ENCODE measurements at regions not wholly inside any gene's neighbourhood (a gene's known extent, or its start where the extent isn't known, plus 50 kb on each side); places are given as distances from the start of the nearest gene placed in this dataset.
"Not testable (repeated sequence)": the region's sequence is repeated elsewhere in the genome, so short reads cannot be mapped to it uniquely, and the experiment has no call there.

DNA sequence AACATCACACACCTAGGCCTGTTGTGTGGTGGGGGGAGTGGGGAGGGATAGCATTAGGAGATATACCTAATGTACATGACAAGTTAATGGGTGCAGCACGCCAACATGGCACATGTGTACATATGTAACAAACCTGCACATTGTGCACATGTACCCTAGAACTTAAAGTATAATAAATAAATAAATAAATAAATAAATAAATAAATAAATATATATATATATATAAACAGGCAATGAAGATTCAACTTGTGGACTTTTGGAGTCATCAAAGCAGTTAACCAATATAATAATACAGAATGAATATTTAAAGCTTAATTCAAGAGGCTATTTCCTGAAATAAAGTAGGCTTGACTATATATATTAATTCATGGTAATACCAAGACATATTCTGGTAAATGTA, 167.0 kb downstream of the FOXD2 start:
- DNase-seq: not testable (repeated sequence)

DNA sequence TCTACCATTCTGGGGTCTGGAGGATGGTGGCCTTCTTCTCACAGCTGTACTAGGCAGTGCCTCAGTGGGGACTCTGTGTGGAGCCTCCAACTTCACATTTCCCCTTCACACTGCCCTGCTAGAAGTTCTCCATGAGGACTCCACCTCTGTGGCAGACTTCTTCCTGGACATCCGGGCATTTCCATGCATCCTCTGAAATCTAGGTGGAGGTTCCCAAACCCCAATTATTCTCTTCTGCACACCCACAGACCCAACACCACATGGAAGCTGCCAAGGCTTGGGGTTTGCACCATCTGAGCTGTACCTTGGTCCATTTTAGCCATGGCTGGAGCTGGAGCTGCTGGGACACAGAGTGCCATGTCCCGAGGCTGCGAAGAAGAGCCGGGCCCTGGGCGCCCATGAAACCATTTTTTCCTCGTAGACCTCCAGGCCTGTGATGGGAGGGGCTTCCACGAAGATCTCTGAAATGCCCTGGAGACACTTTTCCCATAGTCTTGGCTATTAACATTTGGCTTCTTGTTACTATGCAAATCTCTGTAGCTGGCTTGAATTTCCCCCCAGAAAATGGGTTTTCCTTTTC, 170.5 kb downstream of the FOXD2 start:
- DNase-seq: no peak

DNA sequence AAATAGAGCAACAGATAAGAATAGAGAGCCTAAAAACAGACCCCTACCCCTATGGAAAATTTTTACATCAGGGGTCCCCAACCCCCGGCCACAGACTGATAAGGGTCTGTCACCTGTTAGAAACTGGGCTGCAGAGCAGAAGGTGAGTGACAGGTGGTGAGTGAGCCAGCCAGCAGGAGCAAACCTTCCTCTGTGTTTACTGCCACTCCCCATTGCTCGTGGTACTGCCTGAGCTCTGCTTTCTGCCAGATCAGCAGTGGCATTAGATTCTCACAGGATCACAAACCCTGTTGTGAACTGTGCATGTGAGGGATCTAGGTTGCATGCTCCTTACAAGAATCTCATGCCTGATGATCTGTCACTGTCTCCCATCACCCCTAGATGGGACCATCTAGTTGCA, 174.1 kb downstream of the FOXD2 start:
- DNase-seq: no peak

DNA sequence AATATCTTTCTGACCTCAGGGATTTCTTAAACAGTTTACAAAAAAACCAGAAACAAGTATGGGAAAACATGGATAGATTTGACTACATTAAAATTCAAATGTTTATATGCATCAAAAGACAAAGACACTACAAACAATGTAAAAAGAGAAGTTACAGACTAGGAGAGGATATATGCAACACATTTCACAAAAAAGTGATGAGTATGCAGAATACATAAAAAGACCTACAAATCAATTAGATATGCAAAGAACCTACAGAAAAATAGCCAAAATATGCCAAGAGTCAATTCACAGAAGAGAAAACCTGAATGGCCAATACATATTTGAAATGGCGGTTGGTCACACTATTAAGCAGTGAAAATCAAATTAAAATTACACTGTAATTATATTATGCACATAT, 175.0 kb downstream of the FOXD2 start:
- DNase-seq: no peak

DNA sequence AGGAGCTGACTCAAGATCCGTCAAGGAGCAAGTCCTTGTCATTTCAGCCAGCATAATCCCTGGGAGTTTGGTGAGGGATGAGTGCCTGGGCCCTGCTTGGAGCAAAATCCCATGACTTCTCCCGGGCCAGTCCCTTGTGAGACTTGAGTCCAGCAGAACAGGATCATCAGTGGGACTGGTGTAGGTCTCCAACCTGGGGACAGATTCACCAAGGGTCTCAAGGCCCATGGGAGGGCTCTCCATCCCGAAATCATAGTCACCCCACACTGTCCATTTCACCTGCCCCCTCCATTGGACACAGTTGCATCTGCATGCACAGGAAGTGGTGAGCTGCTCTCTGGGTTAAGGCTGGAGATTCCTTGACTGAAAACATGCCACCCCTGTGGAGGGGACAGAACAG, 178.2 kb downstream of the FOXD2 start:
- no peak for DNase-seq

DNA sequence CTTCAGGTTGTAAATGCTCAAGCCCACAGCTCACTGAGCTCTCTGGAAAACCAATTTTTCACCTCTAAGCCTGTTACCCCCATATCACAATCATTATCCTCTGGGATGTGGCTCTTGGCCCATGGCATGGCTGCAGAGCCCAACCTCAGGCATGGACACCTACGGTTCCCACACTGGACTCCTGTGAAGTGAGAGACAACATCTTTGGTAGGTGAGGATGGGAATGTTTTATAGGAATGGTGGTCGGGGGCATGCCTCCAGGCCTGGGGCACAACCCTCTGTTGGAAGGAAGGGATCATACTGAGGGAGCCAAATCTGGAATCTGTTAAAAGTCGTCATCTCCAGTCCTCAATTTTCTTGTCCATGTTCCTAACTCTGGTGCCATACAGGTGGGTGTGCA, 179.1 kb downstream of the FOXD2 start:
- DNase-seq: no peak

DNA sequence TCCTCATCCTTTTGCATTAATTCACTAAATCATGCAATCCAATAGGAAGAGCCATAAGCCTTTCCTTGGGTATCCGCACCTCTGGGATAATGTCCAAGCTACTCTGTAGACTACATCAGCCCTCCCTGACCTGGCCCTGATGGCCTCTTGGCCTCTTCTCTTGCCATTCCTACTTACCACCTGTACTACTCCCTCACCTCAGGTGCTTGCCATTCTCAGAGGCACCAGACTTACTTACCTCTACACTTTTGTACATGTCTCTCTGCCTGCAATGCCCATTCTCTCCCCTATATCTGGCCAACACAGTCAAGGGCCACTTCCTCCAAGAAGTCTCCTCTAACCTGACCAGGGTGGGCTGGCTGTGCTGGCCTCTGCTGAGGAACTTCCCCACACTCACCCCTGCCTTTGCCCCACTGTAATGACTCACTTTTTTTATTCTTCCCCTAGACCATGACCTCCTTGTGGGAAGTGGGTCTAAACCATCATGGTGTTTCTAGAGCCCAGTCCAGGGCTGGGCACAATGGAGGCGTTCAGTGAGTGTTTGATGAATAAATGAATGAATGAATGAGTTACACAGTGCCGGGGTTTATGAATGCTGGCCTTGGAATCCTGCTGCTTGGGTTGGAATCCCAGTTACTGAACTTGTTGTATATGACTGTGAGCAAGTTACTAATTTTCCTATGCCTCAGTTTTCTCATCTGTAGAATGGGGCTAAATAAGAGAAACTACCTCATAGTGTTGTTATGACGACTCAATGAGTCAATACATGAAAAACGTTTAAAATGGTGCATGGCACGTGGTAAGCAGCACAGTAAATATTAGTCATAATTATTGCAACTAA, 179.8 kb downstream of the FOXD2 start:
- DNase-seq: no peak

DNA sequence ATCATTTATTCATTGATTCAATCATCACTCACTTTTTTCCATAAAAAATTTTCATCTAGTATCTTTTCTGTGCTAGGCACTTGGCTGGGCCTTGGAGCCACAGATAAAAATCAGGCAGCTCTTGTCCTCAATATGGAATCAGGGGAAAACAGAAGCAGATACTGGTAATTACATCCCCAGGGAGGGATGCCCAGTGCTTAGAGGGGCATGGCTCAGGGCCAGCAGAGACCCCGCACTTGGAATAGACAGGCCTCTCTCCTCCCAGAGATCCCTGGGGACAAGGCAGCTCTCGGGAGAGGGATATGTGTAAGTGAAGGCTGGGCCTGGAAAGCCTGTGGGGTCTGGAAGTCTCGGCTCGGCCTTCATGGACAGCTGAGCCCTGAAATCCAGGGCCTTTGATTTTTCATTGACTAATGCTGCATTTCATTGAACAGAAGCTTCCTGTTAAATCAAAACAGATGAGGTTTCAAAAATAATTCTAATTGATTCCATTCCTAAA, 180.4 kb downstream of the FOXD2 start:
- no peak for DNase-seq

DNA sequence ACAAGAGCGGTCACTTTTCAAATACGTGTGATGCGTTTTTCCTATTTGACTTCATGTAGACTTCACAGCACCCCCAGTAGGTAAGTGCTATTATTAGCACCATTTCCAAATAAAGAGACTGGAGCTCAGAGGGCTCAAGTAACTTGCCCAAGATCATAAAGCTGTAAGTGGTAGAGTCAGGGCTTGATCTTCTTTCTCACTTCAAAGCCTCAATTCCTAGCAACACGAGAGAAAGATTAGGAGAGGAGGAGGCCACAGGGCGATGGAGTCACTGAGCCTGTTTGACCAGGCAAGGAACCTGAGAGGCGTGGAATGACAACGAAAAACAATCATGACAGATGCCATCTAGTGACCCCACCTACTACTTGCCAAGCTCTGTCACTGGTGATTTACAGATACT, 181.0 kb downstream of the FOXD2 start:
- no peak for DNase-seq

DNA sequence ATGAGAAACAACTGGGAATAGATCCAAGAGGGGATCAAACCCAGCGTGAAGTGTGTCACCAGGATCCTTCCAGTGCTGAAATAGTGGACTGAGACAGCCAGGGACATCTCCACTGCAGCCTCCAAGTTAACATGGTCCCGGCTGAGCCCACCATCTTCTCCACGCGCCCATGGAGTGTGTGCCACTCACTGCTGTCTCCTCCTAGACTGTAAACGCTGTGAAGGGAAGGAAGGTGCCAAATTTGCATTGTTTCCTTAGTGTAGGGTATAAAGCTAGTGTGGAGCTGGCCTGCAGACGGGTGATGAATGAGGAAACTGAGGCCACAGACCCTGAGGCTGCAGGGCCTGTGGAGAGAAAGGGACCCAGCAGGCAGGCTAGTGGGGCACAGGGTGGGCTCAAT, 183.6 kb downstream of the FOXD2 start:
- DNase-seq: no peak

DNA sequence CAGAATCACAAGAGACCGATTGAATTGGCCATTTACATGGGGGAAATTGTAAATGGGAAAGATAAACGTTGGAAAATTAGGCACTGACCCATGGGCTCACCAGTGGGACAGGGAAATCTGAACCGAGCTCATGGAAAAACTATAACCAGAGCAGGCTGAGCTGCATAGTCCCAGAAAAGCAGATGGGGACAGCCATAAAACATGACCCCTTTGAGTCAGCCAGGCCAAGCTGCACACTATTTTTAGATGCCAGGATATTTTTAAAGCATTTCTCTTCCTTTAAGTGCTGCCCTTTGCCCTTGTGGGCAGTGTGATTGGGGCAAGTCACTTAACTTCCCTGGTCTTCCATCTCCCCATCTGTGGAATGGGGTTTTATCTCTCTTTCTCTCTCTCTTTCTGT, 184.1 kb downstream of the FOXD2 start:
- DNase-seq: no peak

DNA sequence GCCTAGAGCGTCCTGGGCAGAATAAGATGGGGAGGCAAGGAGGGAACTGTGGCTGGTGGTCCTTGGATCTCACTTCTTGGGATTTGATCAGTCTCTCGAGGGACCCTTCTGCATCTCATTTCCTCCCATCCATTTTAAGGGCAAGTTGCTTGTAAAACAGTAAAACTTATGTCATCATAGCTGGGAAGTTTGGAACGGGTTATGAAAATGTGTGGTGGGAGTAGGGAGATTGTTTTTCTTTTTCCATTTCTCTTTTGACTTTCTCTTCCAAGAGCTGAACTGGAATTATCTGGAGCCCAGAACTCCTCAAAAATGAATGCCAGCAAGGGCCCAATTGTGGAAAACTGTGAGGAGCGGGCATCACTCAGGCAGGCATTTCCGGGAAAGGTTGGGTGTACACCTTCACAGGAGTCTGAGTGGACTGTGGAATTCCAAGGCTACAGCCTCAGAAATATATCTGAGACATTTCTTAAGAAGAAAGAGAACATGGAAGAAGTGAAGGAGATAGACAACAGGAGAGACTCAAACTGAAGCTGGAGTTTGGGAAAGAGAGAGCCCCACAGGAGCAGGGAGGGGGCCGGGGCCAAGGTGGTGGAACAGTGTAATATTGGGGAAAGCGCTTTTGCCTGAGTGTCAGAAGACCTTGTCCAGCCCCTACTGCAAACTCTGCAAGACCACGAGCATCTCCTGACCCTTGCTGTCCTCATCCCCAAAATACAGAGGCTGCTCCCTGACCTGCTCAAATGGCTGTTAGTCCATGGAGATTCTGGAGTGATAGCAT, 185.1 kb downstream of the FOXD2 start:
- no peak for DNase-seq

DNA sequence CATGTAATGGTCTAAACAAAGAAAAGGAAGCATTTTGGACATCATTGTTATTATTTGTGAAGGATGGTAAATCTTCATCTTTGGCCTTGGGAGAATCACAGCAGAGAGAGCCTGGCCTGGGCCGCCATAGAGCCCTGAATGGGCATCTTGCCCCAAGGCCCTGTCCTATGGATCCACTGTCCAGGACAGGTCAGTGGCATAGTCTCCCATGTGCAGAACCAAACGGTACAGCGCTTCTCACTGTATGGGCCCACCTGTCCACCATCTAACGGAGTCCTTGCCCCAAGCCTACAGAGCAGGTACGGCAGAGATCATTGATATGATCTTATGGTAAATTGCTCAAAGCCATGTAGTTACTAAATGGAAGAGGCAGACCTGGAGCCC, 185.7 kb downstream of the FOXD2 start:
- no peak for DNase-seq

DNA sequence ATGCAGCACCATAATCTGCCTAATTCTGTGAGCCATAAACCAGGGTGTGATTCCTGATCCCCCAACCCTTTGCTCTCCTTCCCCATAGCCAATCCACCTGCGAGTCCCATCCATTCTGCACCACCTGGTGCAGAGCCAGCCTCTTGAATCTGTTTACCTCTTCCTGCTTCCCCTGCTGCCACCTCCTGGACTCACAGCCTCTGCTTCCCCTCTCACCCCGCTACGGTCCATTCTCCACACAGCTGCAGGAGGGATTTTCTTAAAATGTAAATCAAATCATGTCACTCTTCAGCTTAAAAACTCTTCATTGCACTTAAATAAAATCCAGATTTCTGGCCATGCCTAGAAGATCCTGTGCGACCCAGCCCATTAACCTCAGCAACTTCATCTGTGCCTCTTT, 186.7 kb downstream of the FOXD2 start:
- no peak for DNase-seq

DNA sequence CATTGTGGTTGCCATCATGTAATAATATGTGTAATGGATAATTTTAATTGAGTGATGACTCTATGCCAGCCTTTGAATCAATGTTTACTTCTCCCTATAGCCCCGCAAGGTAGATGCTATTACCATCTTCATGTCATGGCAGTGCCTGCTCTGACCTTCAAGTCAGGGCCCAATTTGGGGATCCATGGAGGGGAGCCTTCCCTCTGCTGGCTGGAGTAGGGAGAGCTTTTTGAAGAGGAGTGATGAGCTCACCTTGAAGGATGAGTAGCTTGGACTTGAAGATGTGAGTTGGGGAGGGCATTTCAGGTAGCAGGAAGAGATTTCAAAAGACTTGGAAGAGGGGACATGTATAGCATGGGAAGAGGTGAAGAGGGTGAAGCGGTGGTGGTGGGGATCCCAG, 189.2 kb downstream of the FOXD2 start:
- no peak for DNase-seq

DNA sequence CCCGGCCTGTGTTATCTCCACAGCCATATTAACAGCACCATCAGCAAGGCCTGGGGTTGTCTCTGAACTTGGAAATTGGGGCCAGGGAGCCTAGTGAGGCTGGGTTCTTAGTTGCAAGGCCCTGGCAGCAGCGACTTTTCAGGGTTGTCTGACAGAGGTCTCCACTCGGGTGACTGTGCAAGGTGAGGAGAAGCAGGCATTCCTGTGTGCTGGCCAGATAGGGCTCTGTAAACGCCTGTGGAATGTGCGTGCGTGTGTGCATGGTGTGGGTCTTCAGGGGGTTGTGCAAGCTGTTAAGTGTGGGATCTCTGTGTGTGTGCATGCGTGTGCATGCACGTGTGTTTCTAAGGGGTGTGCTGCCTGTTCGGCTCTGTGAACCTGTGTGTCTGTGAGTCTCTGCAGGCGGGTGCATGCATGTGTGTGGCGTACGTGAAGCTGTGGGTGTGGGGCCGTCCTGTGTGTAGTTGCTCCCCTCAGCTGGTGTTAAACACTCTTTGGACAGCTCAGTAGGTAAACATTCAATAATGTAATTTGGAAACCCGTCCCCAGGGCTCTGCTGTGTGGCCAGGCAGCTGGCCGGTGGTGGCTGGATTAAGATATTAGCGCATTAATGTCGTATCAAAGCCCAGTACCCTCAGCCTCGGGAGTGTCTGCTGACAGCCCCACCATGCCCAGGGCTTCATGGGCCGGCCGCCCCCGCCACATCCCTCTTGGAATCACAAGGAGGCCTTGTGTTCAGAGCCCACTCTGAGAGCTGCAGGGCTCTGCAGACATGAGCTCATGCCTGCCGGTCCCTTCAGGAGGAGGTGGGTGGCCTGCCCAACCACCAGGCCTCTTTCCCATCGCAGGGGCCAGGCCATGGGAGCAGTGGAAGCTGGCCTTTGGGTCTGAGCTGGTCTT, 189.9 kb downstream of the FOXD2 start:
- DNase-seq: no peak

DNA sequence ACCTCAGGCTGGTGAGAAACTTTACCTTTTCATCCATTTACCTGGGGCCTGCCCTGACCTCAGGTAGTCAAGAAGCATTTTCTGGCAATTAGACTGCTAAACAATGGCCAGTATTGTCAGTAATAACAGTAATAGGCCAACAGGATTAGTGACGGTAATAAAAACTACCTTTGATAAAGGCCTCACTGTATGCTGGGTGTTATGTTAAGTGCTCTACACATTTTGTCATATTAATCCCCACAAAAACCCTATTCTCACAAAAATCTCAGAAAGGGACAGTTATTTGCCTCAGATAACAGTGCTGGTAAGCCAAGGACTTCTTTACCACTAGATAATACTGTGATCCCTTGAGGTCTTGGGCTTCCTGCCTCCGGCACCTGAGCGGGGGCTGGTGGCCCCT, 191.4 kb downstream of the FOXD2 start:
- DNase-seq: no peak

DNA sequence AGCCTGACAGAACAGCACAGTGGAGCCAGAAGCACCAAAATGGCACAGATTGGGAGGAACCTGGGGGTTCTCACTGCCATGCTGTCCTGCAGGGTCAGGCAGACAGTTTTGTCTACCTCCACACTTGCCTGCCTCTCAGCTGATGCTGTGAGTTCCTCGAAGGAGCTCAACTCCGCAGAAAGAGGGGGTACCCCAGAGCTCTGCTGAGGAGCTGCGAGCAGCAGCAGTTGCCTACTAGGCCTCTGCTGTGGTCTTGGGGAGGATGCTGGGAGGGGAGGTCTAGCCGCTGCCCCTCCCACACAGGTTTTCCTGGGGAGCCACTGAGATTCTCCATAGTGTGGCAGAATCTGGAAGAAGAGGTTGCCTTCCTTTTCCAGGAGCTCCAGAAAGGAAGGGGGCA, 192.5 kb downstream of the FOXD2 start:
- DNase-seq: no peak

DNA sequence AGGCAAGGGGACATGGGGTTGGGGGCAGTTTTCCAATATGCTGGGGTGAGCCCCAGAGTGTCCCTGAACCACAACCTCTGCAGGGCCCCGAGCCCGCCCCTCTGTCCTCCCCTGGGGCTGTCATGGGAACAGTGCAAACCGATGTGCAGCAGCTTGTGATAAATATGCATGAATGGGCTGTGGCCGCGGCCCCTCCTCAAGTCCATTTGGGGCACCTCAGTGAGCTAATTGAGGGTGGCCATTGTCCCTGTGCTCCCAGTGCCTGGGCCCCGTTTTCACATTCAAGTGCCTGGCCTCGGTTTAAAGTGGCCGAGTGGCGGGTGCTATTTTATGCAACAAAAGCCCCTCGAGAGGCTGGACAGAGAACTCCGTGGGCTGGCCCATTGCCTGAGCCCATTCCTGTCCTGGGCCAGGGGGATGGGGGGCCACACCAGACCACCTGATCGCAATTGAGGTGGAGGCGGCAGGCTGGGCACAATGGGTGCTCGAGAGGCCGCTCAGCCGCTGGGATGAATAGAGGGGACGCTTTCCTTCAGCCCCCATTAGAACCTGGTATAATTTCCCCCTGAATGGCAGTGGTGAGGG, 193.7 kb downstream of the FOXD2 start:
- DNase-seq: no peak

DNA sequence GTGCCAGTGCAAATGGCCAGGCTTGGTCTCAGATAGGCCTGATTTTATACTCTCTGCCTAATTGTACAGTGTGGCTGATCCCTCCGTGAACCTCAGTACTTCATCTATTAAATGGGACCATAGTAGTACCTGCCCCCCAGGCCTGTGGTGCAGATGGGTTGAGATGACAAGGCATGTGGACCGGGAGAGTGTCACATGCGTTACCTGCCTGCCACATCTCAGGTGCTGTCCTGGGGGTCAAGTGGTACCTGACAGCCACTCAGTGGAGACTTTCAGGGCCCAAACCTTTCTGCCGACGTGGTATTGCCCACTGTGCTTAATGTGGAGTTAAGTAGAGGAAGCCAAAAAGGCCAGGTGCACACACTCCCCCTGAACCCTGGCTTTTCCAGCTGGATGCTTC, 197.3 kb downstream of the FOXD2 start:
- no peak for DNase-seq

DNA sequence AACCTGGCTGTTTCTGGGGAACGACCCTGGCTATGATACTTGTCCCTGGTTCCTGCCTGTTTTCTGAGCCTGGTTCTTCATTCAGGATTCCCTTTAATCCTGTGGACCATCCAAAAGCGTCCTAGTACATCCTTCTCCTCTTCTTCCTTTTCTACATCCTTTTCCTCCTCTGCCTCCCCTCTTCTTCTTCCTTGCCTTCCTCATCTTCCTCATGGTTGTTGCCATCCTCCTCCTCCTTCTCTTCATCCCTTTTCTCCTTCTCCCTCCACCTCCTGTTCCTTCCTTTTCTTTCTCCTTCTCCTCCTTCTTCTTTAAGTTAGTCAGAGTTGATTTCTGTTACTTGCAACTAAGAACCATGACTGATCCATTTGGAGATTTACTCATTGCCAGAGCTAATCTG, 197.8 kb downstream of the FOXD2 start:
- no peak for DNase-seq

DNA sequence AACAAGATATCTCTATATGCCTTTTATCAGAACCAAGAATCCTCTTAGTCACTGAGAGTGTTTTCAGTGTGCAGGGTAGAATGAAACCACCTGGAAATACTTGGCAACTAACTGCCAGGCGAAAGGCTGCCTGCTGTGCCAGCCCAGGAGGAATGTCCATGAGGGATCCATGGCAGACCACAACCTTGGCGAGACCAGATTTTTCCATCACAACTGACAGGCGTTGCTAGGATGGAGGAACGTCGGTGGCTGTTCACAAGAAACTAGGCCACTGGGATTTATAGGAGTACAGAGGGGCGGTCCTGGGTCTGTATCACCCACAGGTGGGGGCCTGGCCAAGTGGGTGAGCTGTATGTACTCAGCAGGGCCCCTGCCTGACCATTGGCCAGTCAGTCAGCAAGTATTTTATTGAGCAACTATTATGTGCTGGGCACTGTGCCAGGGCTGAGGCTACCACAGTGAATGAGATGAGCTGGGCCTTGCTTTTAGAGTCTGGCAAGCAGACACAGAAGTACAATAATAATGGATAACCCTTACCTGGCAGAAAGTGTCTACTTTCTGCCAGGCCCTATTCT, 199.4 kb downstream of the FOXD2 start:
- no peak for DNase-seq

All from activated effector memory CD4-positive, alpha-beta T cell treated with anti-CD3 and anti-CD28 coated beads, Interleukin-2, amount 50 U/mL, for 16 hours (primary cell).